GM12865 (cell line): ENCODE measurements at regions not wholly inside any gene's neighbourhood (a gene's known extent, or its start where the extent isn't known, plus 50 kb on each side); places are given as distances from the start of the nearest gene placed in this dataset.
A peak's percentile ranks its signal among the peaks of the same experiment; 100 is the strongest.

Experiments
- DNase-seq: peaks from one replicate; pipeline ENCODE4 v3.0.0; 2010; ENCODE audit warnings: low read depth
- H3K4me3 ChIP-seq: 2 replicates; pipeline ENCODE4 v1.5.1; 2011; ENCODE audit warnings: mild to moderate bottlenecking, low read depth, low read length, control low read depth
- CTCF ChIP-seq: IDR thresholded peaks from 2 replicates; pipeline ENCODE4 v1.5.1; 2011; ENCODE audit warnings: low read length, control low read depth, low read depth, inconsistent platforms; ENCODE audit not compliant: insufficient read depth; ENCODE audit errors: missing control alignments

GRCh38 chr1:36579039-36579438, 96.3 kb upstream of the CSF3R start:
- DNase-seq, result no peak
- no peak for TF ChIP-seq CTCF
- H3K4me3 ChIP-seq, result no peak overlapping the region

- DNase-seq, result no peak
- TF ChIP-seq CTCF, result no peak
- no peak overlapping the region for H3K4me3 ChIP-seq
Observed at GRCh38 chr1:36576551-36577110, 93.9 kb upstream of the CSF3R start.

- DNase-seq, result peak; percentile 35
- peak; percentile 92 for TF ChIP-seq CTCF
- H3K4me3 ChIP-seq, result no peak overlapping the region
Observed at GRCh38 chr1:36576118-36576517, 93.4 kb upstream of the CSF3R start.

- no peak for DNase-seq
- TF ChIP-seq CTCF, result no peak
- H3K4me3 ChIP-seq, result no peak overlapping the region
Observed at GRCh38 chr1:36573445-36573844, 90.7 kb upstream of the CSF3R start.

GRCh38 chr1:36572906-36573305, 90.2 kb upstream of the CSF3R start:
- H3K4me3 ChIP-seq, result no peak overlapping the region
- DNase-seq, result no peak
- TF ChIP-seq CTCF, result no peak

- no peak overlapping the region for H3K4me3 ChIP-seq
- TF ChIP-seq CTCF, result no peak
- no peak for DNase-seq
Observed at GRCh38 chr1:36572142-36572715, 89.5 kb upstream of the CSF3R start.

GRCh38 chr1:36571106-36571505, 88.4 kb upstream of the CSF3R start:
- DNase-seq, result no peak
- no peak overlapping the region for H3K4me3 ChIP-seq
- TF ChIP-seq CTCF, result no peak
